HFFc6 (cell line): ENCODE measurements at regions not wholly inside any gene's neighbourhood (a gene's known extent, or its start where the extent isn't known, plus 50 kb on each side); places are given as distances from the start of the nearest gene placed in this dataset.
"Not testable (repeated sequence)": the region's sequence is repeated elsewhere in the genome, so short reads cannot be mapped to it uniquely, and the experiment has no call there.

Source experiments
- DNase-seq: peaks from one replicate; pipeline ENCODE4 v3.0.0-alpha.2; 2018
- H3K27ac Mint-ChIP-seq: 2 replicates; pipeline ENCODE4 v1.8.0; 2020; ENCODE audit warnings: mild to moderate bottlenecking, mixed read lengths
- H3K27me3 Mint-ChIP-seq: 2 replicates; pipeline ENCODE4 v1.8.0; 2021; ENCODE audit warnings: mild to moderate bottlenecking, moderate library complexity, mixed read lengths; ENCODE audit not compliant: insufficient read depth
- H3K36me3 Mint-ChIP-seq: 2 replicates; pipeline ENCODE4 v1.8.0; 2021; ENCODE audit warnings: low read depth, mixed read lengths
- H3K4me1 Mint-ChIP-seq: 2 replicates; pipeline ENCODE4 v1.8.0; 2020; ENCODE audit warnings: low read depth, mixed read lengths
- H3K4me3 Mint-ChIP-seq: 2 replicates; pipeline ENCODE4 v1.8.0; 2020; ENCODE audit warnings: mild to moderate bottlenecking, moderate library complexity, mixed read lengths
- H3K9me3 Mint-ChIP-seq: 2 replicates; pipeline ENCODE4 v1.8.0; 2020; ENCODE audit warnings: mild to moderate bottlenecking, mixed read lengths
- TF ChIP-seq, protein P1 (sequence below): fragments of 200-600 bp; sonication (generic); IDR thresholded peaks from 2 replicates; pipeline ENCODE4 v1.5.0; 2021; ENCODE audit warnings: antibody characterized with exemption, mild to moderate bottlenecking

DNA sequence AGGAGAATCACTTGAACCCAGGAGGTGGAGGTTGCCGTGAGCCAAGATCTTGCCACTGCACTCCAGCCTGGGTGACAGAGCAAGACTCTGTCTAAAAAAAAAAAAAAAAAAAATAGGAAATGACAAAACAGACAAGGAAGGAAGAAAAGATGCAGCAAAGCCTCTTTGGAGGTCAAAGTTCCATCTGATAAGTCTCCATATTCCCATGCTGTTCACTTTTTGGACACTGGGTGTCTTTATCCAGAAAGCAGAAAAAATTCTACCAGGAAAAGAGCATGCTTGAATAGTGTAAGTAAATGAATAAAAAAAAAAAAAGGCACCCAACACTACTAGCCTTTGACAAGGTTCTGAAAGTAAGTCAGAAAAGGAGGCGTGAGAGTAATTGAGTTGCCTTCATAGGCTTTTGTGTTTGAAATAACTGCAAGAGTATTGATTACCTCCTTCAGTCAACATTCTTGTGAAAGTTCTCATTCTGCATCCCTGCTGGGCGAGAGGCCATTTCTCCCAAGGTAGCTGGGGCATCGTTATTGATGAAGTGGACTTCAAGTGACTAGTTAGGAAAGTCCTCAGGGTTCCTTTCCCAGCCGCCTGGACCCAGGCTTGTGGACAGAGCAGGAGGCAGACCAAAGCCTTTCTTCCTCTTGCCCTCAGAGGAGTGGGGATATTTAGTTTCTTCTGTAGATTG, 133.3 kb upstream of the KIF5B start:
- Mint-ChIP-seq H3K4me1 (peaks cover 11% of the 10 kb centered on the region), H3K4me3 (no peak overlapping the region), H3K27me3 (peaks cover 14% of the 10 kb centered on the region), H3K9me3 (no peaks in the 10 kb centered on the region), H3K27ac (no peak overlapping the region), H3K36me3 (no peaks in the 10 kb centered on the region)
- peak; percentile 64 for DNase-seq
- TF ChIP-seq, protein P1, sequence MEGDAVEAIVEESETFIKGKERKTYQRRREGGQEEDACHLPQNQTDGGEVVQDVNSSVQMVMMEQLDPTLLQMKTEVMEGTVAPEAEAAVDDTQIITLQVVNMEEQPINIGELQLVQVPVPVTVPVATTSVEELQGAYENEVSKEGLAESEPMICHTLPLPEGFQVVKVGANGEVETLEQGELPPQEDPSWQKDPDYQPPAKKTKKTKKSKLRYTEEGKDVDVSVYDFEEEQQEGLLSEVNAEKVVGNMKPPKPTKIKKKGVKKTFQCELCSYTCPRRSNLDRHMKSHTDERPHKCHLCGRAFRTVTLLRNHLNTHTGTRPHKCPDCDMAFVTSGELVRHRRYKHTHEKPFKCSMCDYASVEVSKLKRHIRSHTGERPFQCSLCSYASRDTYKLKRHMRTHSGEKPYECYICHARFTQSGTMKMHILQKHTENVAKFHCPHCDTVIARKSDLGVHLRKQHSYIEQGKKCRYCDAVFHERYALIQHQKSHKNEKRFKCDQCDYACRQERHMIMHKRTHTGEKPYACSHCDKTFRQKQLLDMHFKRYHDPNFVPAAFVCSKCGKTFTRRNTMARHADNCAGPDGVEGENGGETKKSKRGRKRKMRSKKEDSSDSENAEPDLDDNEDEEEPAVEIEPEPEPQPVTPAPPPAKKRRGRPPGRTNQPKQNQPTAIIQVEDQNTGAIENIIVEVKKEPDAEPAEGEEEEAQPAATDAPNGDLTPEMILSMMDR: peak; percentile 62

DNA sequence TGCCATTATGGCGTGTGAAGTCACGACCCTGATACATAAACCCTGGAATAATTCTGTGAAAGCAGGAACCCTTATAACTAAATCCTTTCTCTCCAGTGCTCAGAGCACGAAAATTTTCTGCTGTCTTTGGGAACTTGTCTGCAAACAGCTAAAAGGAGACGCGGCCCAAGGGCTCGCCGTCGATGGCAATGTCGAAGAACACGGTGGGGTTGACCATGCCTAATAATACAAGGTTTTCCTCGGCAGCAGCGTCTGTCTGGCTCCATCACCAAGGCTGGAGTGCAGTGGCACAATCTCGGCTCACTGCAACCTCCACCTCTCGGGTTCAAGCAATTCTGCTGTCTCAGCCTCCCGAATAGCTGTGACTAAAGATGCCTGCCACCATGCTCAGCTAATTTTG, 132.4 kb upstream of the KIF5B start:
- not testable (repeated sequence) for H3K4me3 Mint-ChIP-seq, DNase-seq, H3K9me3 Mint-ChIP-seq, H3K27ac Mint-ChIP-seq, H3K36me3 Mint-ChIP-seq
- Mint-ChIP-seq H3K27me3 (peaks cover 14% of the 10 kb centered on the region), H3K4me1 (peaks cover 11% of the 10 kb centered on the region)

DNA sequence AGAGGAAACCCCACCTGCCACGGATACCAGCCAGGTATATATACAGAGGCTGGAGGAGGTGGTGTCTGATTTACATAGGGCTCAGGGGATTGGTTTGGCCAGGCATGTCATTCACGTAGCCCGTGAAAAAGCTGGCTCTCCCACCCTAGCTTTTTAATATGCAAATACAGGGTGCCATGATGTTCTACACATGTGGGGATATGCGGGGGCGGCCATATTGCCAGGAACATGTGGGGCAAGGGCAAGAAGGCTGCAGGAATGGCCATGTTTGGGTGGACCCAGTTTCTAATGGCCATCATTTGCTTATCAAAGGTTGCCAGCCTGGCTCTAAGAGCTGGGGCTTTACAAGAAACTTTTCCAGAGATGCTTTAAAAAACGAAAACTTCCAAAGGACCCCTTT, 131.5 kb upstream of the KIF5B start:
- H3K4me3 Mint-ChIP-seq: no peak overlapping the region
- peaks cover 12% of the 10 kb centered on the region for H3K27me3 Mint-ChIP-seq
- H3K36me3 Mint-ChIP-seq: no peaks in the 10 kb centered on the region
- H3K9me3 Mint-ChIP-seq: no peaks in the 10 kb centered on the region
- no peak overlapping the region for H3K27ac Mint-ChIP-seq
- DNase-seq: no peak
- TF ChIP-seq, protein P1: no peak
- H3K4me1 Mint-ChIP-seq: peaks cover 11% of the 10 kb centered on the region

- not testable (repeated sequence) for H3K27ac Mint-ChIP-seq, H3K36me3 Mint-ChIP-seq, H3K4me3 Mint-ChIP-seq, DNase-seq, H3K9me3 Mint-ChIP-seq, H3K4me1 Mint-ChIP-seq
- peaks cover 13% of the 10 kb centered on the region for H3K27me3 Mint-ChIP-seq
Observed at GRCh38 chr10:32183652-32184051, 127.4 kb upstream of the KIF5B start.

GRCh38 chr10:32182476-32182875, 126.3 kb upstream of the KIF5B start:
- H3K9me3 Mint-ChIP-seq: no peaks in the 10 kb centered on the region
- peaks cover 8% of the 10 kb centered on the region for H3K27me3 Mint-ChIP-seq
- no peak overlapping the region for H3K4me3 Mint-ChIP-seq

GRCh38 chr10:32180390-32181280, 124.4 kb upstream of the KIF5B start:
- H3K36me3 Mint-ChIP-seq: no peaks in the 10 kb centered on the region
- no peaks in the 10 kb centered on the region for H3K9me3 Mint-ChIP-seq
- H3K4me3 Mint-ChIP-seq: no peak overlapping the region
- peaks cover 5% of the 10 kb centered on the region for H3K27me3 Mint-ChIP-seq
- TF ChIP-seq, protein P1: no peak
- H3K4me1 Mint-ChIP-seq: 0 out of 2 replicates have a peak, but pooled peaks cover 5% of the 10 kb centered on the region
- no peak overlapping the region for H3K27ac Mint-ChIP-seq
- no peak for DNase-seq

More at GRCh38 chr10:32182476-32182875, 126.3 kb upstream of the KIF5B start:
- Mint-ChIP-seq H3K27ac (no peak overlapping the region), H3K36me3 (no peaks in the 10 kb centered on the region), H3K4me1 (0 out of 2 replicates have a peak, but pooled peaks cover 5% of the 10 kb centered on the region)
- no peak for DNase-seq
- TF ChIP-seq, protein P1: no peak
